Neutrophil (primary cell): ENCODE measurements at regions not wholly inside any gene's neighbourhood (a gene's known extent, or its start where the extent isn't known, plus 50 kb on each side); places are given as distances from the start of the nearest gene placed in this dataset.
"Not testable (repeated sequence)": the region's sequence is repeated elsewhere in the genome, so short reads cannot be mapped to it uniquely, and the experiment has no call there.

ENCODE experiments used
- H3K27ac ChIP-seq: fragments of 200-600 bp; sonication (generic); 2 replicates; pipeline ENCODE4 v1.5.1; 2016; ENCODE audit warnings: mild to moderate bottlenecking, moderate library complexity
- H3K27me3 ChIP-seq: fragments of 200-600 bp; sonication (generic); 2 replicates; pipeline ENCODE4 v1.6.0; 2016; ENCODE audit warnings: mild to moderate bottlenecking
- H3K36me3 ChIP-seq: fragments of 200-600 bp; sonication (generic); 2 replicates; pipeline ENCODE4 v1.5.1; 2017
- H3K4me1 ChIP-seq, 2 experiments: fragments of 200-600 bp in 1 of 2; sonication (generic) in 1 of 2; 1 replicate in 1 of 2; 2 replicates in 1 of 2; pipeline versions ENCODE4 v1.5.1 to v1.6.1; 2013 to 2016; ENCODE audit warnings: low read depth in 1 of 2, low read length in 1 of 2, mild to moderate bottlenecking in 1 of 2, moderate library complexity in 1 of 2; ENCODE audit not compliant: control insufficient read depth in 1 of 2, insufficient read depth in 1 of 2
- H3K4me3 ChIP-seq, 2 experiments: fragments of 200-600 bp in 1 of 2; sonication (generic) in 1 of 2; 1 replicate in 1 of 2; 2 replicates in 1 of 2; pipeline ENCODE4 v1.5.1; 2013 to 2016; ENCODE audit warnings: low read depth in 1 of 2, low read length in 1 of 2, mild to moderate bottlenecking in 1 of 2, moderate library complexity in 1 of 2
- H3K9me3 ChIP-seq: fragments of 200-600 bp; sonication (generic); 2 replicates; pipeline ENCODE4 v1.5.1; 2016
- CTCF ChIP-seq: fragments of 200-600 bp; sonication (generic); IDR thresholded peaks from 2 replicates; pipeline ENCODE4 v1.5.1; 2016; ENCODE audit warnings: antibody characterized with exemption

GRCh38 chr6:97958134-97958533 is 675.1 kb upstream of the MMS22L start:
- Histone ChIP-seq H3K27me3 (no peaks in the 10 kb centered on the region), H3K4me3 (no peak overlapping the region), H3K9me3 (no peaks in the 10 kb centered on the region), H3K4me1 (no peaks in the 10 kb centered on the region), H3K36me3 (no peaks in the 10 kb centered on the region), H3K27ac (no peak overlapping the region)
- TF ChIP-seq CTCF, result no peak

- no peaks in the 10 kb centered on the region for H3K27me3 ChIP-seq
- H3K9me3 ChIP-seq, result no peaks in the 10 kb centered on the region
- no peak overlapping the region for H3K27ac ChIP-seq
- no peaks in the 10 kb centered on the region for H3K4me1 ChIP-seq
- TF ChIP-seq CTCF, result no peak
- no peaks in the 10 kb centered on the region for H3K36me3 ChIP-seq
- H3K4me3 ChIP-seq, result no peak overlapping the region
Measured at GRCh38 chr6:97963193-97963592, 680.2 kb upstream of the MMS22L start.

DNA sequence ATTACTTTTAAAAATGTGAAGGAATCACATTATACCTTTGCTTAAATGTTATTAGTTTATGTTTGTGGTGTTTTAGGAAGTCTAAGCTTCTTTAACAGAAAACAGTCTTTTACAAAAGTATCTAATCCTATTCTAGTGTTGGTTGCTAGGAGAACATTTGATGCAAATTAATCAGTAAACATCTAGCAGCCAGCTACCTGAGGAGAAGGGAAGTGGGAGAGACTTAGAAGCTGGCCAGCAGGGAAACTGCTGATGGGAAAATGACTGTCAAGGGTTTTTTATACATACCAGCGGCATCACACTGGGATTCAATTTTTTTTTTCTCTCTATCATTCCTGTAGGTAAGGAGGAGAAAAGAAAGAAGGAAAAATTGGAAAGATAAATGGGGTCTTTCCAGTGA is 686.0 kb upstream of the MMS22L start:
- H3K9me3 ChIP-seq, result no peaks in the 10 kb centered on the region
- no peaks in the 10 kb centered on the region for H3K4me1 ChIP-seq
- no peaks in the 10 kb centered on the region for H3K27me3 ChIP-seq
- no peak overlapping the region for H3K27ac ChIP-seq
- no peak for TF ChIP-seq CTCF
- no peaks in the 10 kb centered on the region for H3K36me3 ChIP-seq
- H3K4me3 ChIP-seq, result no peak overlapping the region

DNA sequence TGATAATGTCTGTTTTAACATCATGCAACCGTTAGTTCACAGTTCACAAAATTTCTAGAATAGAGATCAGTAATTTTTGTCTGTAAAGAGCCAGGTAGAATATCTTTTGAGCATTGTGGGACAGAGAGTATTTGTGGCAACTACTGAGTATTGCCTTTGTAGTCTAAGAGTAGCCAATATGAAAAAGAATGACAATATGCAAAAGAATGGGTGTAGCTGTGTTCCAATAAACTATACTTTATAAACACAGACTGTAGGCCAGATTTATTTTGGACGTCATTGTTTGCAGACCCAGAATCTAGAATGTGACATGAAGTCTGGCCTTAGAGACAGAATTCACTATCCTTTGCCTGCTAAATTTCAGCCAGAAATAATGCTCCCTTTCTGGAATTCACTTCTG is 694.1 kb upstream of the MMS22L start:
- Histone ChIP-seq H3K27me3 (no peaks in the 10 kb centered on the region), H3K36me3 (no peaks in the 10 kb centered on the region), H3K27ac (no peak overlapping the region), H3K9me3 (no peaks in the 10 kb centered on the region), H3K4me3 (no peak overlapping the region), H3K4me1 (no peaks in the 10 kb centered on the region)
- TF ChIP-seq CTCF, result no peak

DNA sequence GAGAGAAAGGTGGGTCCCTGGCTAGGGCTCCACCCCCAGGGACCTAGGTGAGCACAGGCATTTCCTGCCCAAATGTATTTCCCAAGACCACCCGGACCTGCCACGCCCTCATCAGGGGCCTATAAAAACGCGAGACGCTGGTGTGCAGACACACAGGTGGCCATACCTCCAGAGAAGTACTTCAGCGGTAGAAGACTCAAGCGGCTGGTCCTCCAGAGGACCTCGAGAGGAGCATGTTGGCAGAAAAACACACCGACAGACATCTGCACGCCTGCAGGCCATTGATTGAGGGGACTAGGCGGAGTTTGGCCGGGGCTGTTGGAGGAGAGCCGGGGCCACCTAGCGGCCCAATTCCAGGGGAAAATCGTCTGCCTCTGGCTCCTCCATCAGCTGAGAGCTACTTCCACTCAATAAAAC is 695.8 kb upstream of the MMS22L start:
- H3K27me3 ChIP-seq, result no peaks in the 10 kb centered on the region
- H3K27ac ChIP-seq, result no peak overlapping the region
- H3K4me1 ChIP-seq, result no peaks in the 10 kb centered on the region
- no peak for TF ChIP-seq CTCF
- H3K4me3 ChIP-seq, result no peak overlapping the region
- H3K9me3 ChIP-seq, result no peaks in the 10 kb centered on the region
- H3K36me3 ChIP-seq, result no peaks in the 10 kb centered on the region

DNA sequence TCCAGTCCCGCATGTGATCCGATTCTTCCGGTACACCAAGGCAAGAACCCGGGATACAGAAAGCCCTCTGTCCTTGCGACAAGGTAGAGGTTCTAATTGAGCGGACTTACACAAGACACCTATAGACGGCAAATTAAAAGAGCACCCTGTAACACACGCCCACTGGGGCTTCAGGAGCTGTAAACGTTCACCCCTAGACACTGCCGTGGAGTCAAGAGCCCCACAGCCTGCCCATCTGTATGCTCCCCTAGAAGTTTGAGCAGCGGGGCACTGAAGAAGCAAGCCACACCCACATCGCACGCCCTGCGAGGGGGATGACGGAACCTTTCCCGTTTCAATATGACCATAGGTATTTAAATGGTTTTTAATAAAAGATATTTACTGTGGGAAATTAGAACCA is 696.3 kb upstream of the MMS22L start:
- not testable (repeated sequence) for H3K4me3 ChIP-seq, H3K27me3 ChIP-seq, H3K4me1 ChIP-seq, H3K9me3 ChIP-seq, H3K27ac ChIP-seq, H3K36me3 ChIP-seq
